Natural killer cell (primary cell): ENCODE measurements at regions not wholly inside any gene's neighbourhood (a gene's known extent, or its start where the extent isn't known, plus 50 kb on each side); places are given as distances from the start of the nearest gene placed in this dataset.

Experiments
- ATAC-seq, 3 donors: fragments of 150-1000 bp in 2 of 3; fragments of 200-7000 bp in 1 of 3; cut with Tn5 transposase; 1 replicate in 1 of 3; 2 replicates in 2 of 3; pipeline ENCODE4 v1.10.0; 2021; ENCODE audit warnings: mild to moderate bottlenecking in 2 of 3, moderate library complexity in 2 of 3
- DNase-seq, 2 donors: peaks; one replicate each; pipeline versions ENCODE4 v3.0.0 to v3.0.0-alpha.2; 2013 to 2021; ENCODE audit warnings: mixed read lengths in 1 of 2
- H3K27ac ChIP-seq: one replicate; pipeline ENCODE4 v1.5.1; 2013; ENCODE audit warnings: mild to moderate bottlenecking, low read length
- H3K27me3 ChIP-seq: one replicate; pipeline ENCODE4 v1.6.1; 2013; ENCODE audit warnings: low read length; ENCODE audit not compliant: control insufficient read depth, insufficient read depth
- H3K36me3 ChIP-seq: one replicate; pipeline ENCODE4 v1.6.1; 2013; ENCODE audit warnings: low read length; ENCODE audit not compliant: control insufficient read depth, insufficient read depth
- H3K4me1 ChIP-seq: one replicate; pipeline ENCODE4 v1.6.1; 2013; ENCODE audit warnings: low read length; ENCODE audit not compliant: control insufficient read depth, insufficient read depth
- H3K4me3 ChIP-seq: one replicate; pipeline ENCODE4 v1.5.1; 2013; ENCODE audit warnings: low read length
- H3K9me3 ChIP-seq: one replicate; pipeline ENCODE4 v1.6.1; 2013; ENCODE audit warnings: low read length; ENCODE audit not compliant: control insufficient read depth, insufficient read depth
- H3K27ac Mint-ChIP-seq, 2 donors: one replicate each; pipeline ENCODE4 v1.8.0; 2022; ENCODE audit warnings: mild to moderate bottlenecking in 2 of 2, mixed read lengths in 2 of 2, moderate library complexity in 1 of 2
- H3K27me3 Mint-ChIP-seq, 2 donors: one replicate each; pipeline ENCODE4 v1.8.0; 2022; ENCODE audit warnings: low read depth in 2 of 2, mixed read lengths in 2 of 2
- H3K36me3 Mint-ChIP-seq: one replicate; pipeline ENCODE4 v1.8.0; 2022; ENCODE audit warnings: mixed read lengths
- H3K4me1 Mint-ChIP-seq, 2 donors: one replicate each; pipeline ENCODE4 v1.8.0; 2022; ENCODE audit warnings: mixed read lengths in 2 of 2
- H3K4me3 Mint-ChIP-seq: one replicate; pipeline ENCODE4 v1.8.0; 2022; ENCODE audit warnings: mild to moderate bottlenecking, moderate library complexity, mixed read lengths
- H3K9me3 Mint-ChIP-seq, 2 donors: one replicate each; pipeline ENCODE4 v1.8.0; 2022; ENCODE audit warnings: mixed read lengths in 2 of 2
- CTCF ChIP-seq: fragments of 200-600 bp; IDR thresholded peaks from one replicate; pipeline ENCODE4 v1.8.0; 2022; ENCODE audit warnings: antibody characterized with exemption
- WGBS: methylation state at CpG from one replicate; pipeline ENCODE4 v1.1.7; 2013; ENCODE audit warnings: missing lambda C conversion rate; ENCODE audit not compliant: insufficient coverage; 5-methylcytosine and 5-hydroxymethylcytosine counted together
- intact Hi-C: fragments of 100-400 bp; cut with micrococcal nuclease; formaldehyde crosslinking; loops from one replicate; pipeline ENCODE4 v1.14.2; 2022

GRCh38 chr4:147332091-147332490 lies 148.8 kb upstream of the EDNRA start:
- 60% methylated on average over 1 of the region's 1 CpG for WGBS
- ATAC-seq, result no peak
- no peak overlapping the region for H3K27ac Mint-ChIP-seq

GRCh38 chr4:147334478-147334877 lies 146.4 kb upstream of the EDNRA start:
- no peaks in the 10 kb centered on the region for H3K36me3 Mint-ChIP-seq
- intact Hi-C loops, result no loop called here
- Histone ChIP-seq H3K4me1 (no peaks in the 10 kb centered on the region), H3K9me3 (no peaks in the 10 kb centered on the region), H3K27me3 (no peaks in the 10 kb centered on the region), H3K27ac (no peak overlapping the region), H3K36me3 (no peaks in the 10 kb centered on the region), H3K4me3 (no peak overlapping the region)
- H3K4me1 Mint-ChIP-seq, result no peaks in the 10 kb centered on the region
- DNase-seq, result no peak
- no peak for TF ChIP-seq CTCF
- peaks cover 3 to 5% of the 10 kb centered on the region in 2 donors for H3K9me3 Mint-ChIP-seq
- no CpG with 5 or more reads among the region's 1 CpG for WGBS
- no peak for ATAC-seq
- H3K27me3 Mint-ChIP-seq, result no peaks in the 10 kb centered on the region
- no peak overlapping the region for H3K4me3 Mint-ChIP-seq
- H3K27ac Mint-ChIP-seq, result no peak overlapping the region

More at GRCh38 chr4:147332091-147332490, 148.8 kb upstream of the EDNRA start:
- Mint-ChIP-seq H3K4me1 (no peaks in the 10 kb centered on the region), H3K9me3 (no peaks in the 10 kb centered on the region), H3K36me3 (no peaks in the 10 kb centered on the region), H3K27me3 (no peaks in the 10 kb centered on the region), H3K4me3 (no peak overlapping the region)
- Histone ChIP-seq H3K36me3 (no peaks in the 10 kb centered on the region), H3K27me3 (no peaks in the 10 kb centered on the region), H3K9me3 (no peaks in the 10 kb centered on the region), H3K27ac (no peak overlapping the region), H3K4me3 (no peak overlapping the region), H3K4me1 (no peaks in the 10 kb centered on the region)
- no peak for TF ChIP-seq CTCF
- no peak for DNase-seq
- intact Hi-C loops, result no loop called here

- H3K9me3 Mint-ChIP-seq, result peaks cover 3 to 5% of the 10 kb centered on the region in 2 donors
- Histone ChIP-seq H3K27ac (no peak overlapping the region), H3K27me3 (no peaks in the 10 kb centered on the region), H3K4me1 (no peaks in the 10 kb centered on the region), H3K36me3 (no peaks in the 10 kb centered on the region), H3K4me3 (no peak overlapping the region), H3K9me3 (no peaks in the 10 kb centered on the region)
- no peak for TF ChIP-seq CTCF
- intact Hi-C loops, result no loop called here
- no peak for ATAC-seq
- no peaks in the 10 kb centered on the region for H3K27me3 Mint-ChIP-seq
- no peak overlapping the region for H3K27ac Mint-ChIP-seq
- H3K4me1 Mint-ChIP-seq, result no peaks in the 10 kb centered on the region
- no peak overlapping the region for H3K4me3 Mint-ChIP-seq
- DNase-seq, result no peak
- 83% methylated on average over 1 of the region's 1 CpG for WGBS
- no peaks in the 10 kb centered on the region for H3K36me3 Mint-ChIP-seq
These were observed 145.7 kb upstream of the EDNRA start for GRCh38 chr4:147335183-147335582.

- intact Hi-C loops, result no loop called here
- TF ChIP-seq CTCF, result no peak
- no peak for DNase-seq
- Histone ChIP-seq H3K36me3 (no peaks in the 10 kb centered on the region), H3K27me3 (no peaks in the 10 kb centered on the region), H3K4me1 (no peaks in the 10 kb centered on the region), H3K4me3 (no peak overlapping the region), H3K27ac (no peak overlapping the region), H3K9me3 (no peaks in the 10 kb centered on the region)
- Mint-ChIP-seq H3K4me3 (no peak overlapping the region), H3K27ac (no peak overlapping the region), H3K36me3 (no peaks in the 10 kb centered on the region), H3K9me3 (peaks cover 3 to 5% of the 10 kb centered on the region in 2 donors), H3K27me3 (no peaks in the 10 kb centered on the region), H3K4me1 (no peaks in the 10 kb centered on the region)
- no peak for ATAC-seq
- WGBS, result 29% methylated on average over 2 of the region's 2 CpGs
These were observed 144.6 kb upstream of the EDNRA start for GRCh38 chr4:147336252-147336651.
